IPS-15b (cell line): ENCODE measurements at regions not wholly inside any gene's neighbourhood (a gene's known extent, or its start where the extent isn't known, plus 50 kb on each side); places are given as distances from the start of the nearest gene placed in this dataset.

Source experiments
- H3K27me3 ChIP-seq: one replicate; pipeline ENCODE4 v1.6.1; 2013; ENCODE audit warnings: low read length; ENCODE audit not compliant: control insufficient read depth, insufficient read depth
- H3K36me3 ChIP-seq: one replicate; pipeline ENCODE4 v1.6.1; 2013; ENCODE audit warnings: low read length; ENCODE audit not compliant: control insufficient read depth, insufficient read depth
- H3K4me1 ChIP-seq: one replicate; pipeline ENCODE4 v1.6.1; 2013; ENCODE audit warnings: mild to moderate bottlenecking, low read length; ENCODE audit not compliant: control insufficient read depth, insufficient read depth
- H3K4me3 ChIP-seq: one replicate; pipeline ENCODE4 v1.5.1; 2013; ENCODE audit warnings: low read depth, low read length
- H3K9ac ChIP-seq: one replicate; pipeline ENCODE4 v1.6.1; 2013; ENCODE audit warnings: low read depth, mild to moderate bottlenecking, low read length
- H3K9me3 ChIP-seq: one replicate; pipeline ENCODE4 v1.6.1; 2013; ENCODE audit warnings: mild to moderate bottlenecking, low read length; ENCODE audit not compliant: control insufficient read depth, insufficient read depth

- H3K4me3 ChIP-seq = no peak overlapping the region
- no peaks in the 10 kb centered on the region for H3K27me3 ChIP-seq
- H3K4me1 ChIP-seq = peaks cover 3% of the 10 kb centered on the region
- H3K9ac ChIP-seq = no peak overlapping the region
- H3K36me3 ChIP-seq = no peaks in the 10 kb centered on the region
- H3K9me3 ChIP-seq = no peaks in the 10 kb centered on the region
Measured at GRCh38 chr13:40194224-40194806, 472.1 kb downstream of the FOXO1 start.

GRCh38 chr13:40197049-40197448 is 469.4 kb downstream of the FOXO1 start:
- Histone ChIP-seq H3K9me3 (no peaks in the 10 kb centered on the region), H3K9ac (no peak overlapping the region), H3K4me1 (no peaks in the 10 kb centered on the region), H3K36me3 (no peaks in the 10 kb centered on the region), H3K27me3 (no peaks in the 10 kb centered on the region), H3K4me3 (no peak overlapping the region)

- no peaks in the 10 kb centered on the region for H3K4me1 ChIP-seq
- H3K9me3 ChIP-seq = no peaks in the 10 kb centered on the region
- no peak overlapping the region for H3K9ac ChIP-seq
- no peaks in the 10 kb centered on the region for H3K36me3 ChIP-seq
- no peaks in the 10 kb centered on the region for H3K27me3 ChIP-seq
- H3K4me3 ChIP-seq = no peak overlapping the region
Measured at GRCh38 chr13:40197936-40198595, 468.4 kb downstream of the FOXO1 start.

- H3K9ac ChIP-seq = no peak overlapping the region
- no peaks in the 10 kb centered on the region for H3K9me3 ChIP-seq
- no peaks in the 10 kb centered on the region for H3K27me3 ChIP-seq
Measured at GRCh38 chr13:40200273-40200978, 466.0 kb downstream of the FOXO1 start.

GRCh38 chr13:40204246-40204645 is 462.2 kb downstream of the FOXO1 start:
- H3K9ac ChIP-seq = no peak overlapping the region
- H3K27me3 ChIP-seq = no peaks in the 10 kb centered on the region
- no peaks in the 10 kb centered on the region for H3K4me1 ChIP-seq
- no peaks in the 10 kb centered on the region for H3K36me3 ChIP-seq
- H3K9me3 ChIP-seq = no peaks in the 10 kb centered on the region
- no peak overlapping the region for H3K4me3 ChIP-seq

More at GRCh38 chr13:40200273-40200978, 466.0 kb downstream of the FOXO1 start:
- Histone ChIP-seq H3K4me3 (no peak overlapping the region), H3K36me3 (no peaks in the 10 kb centered on the region), H3K4me1 (no peaks in the 10 kb centered on the region)

GRCh38 chr13:40205771-40206240 is 460.6 kb downstream of the FOXO1 start:
- no peaks in the 10 kb centered on the region for H3K9me3 ChIP-seq
- no peaks in the 10 kb centered on the region for H3K4me1 ChIP-seq
- H3K4me3 ChIP-seq = no peak overlapping the region
- H3K27me3 ChIP-seq = no peaks in the 10 kb centered on the region
- no peaks in the 10 kb centered on the region for H3K36me3 ChIP-seq
- no peak overlapping the region for H3K9ac ChIP-seq

- Histone ChIP-seq H3K9ac (no peak overlapping the region), H3K4me3 (no peak overlapping the region), H3K36me3 (no peaks in the 10 kb centered on the region), H3K27me3 (no peaks in the 10 kb centered on the region), H3K4me1 (no peaks in the 10 kb centered on the region), H3K9me3 (no peaks in the 10 kb centered on the region)
Measured at GRCh38 chr13:40206241-40207000, 460.0 kb downstream of the FOXO1 start.

GRCh38 chr13:40207001-40207478 is 459.4 kb downstream of the FOXO1 start:
- Histone ChIP-seq H3K9me3 (no peaks in the 10 kb centered on the region), H3K4me1 (no peaks in the 10 kb centered on the region), H3K27me3 (no peaks in the 10 kb centered on the region), H3K36me3 (no peaks in the 10 kb centered on the region), H3K9ac (no peak overlapping the region), H3K4me3 (no peak overlapping the region)

GRCh38 chr13:40208517-40208916 is 457.9 kb downstream of the FOXO1 start:
- H3K9me3 ChIP-seq = no peaks in the 10 kb centered on the region
- no peaks in the 10 kb centered on the region for H3K4me1 ChIP-seq
- H3K4me3 ChIP-seq = no peak overlapping the region
- no peaks in the 10 kb centered on the region for H3K36me3 ChIP-seq
- H3K27me3 ChIP-seq = no peaks in the 10 kb centered on the region
- no peak overlapping the region for H3K9ac ChIP-seq

GRCh38 chr13:40210865-40211585 is 455.4 kb downstream of the FOXO1 start:
- no peak overlapping the region for H3K4me3 ChIP-seq
- no peak overlapping the region for H3K9ac ChIP-seq
- no peaks in the 10 kb centered on the region for H3K27me3 ChIP-seq
- H3K36me3 ChIP-seq = no peaks in the 10 kb centered on the region
- H3K4me1 ChIP-seq = no peaks in the 10 kb centered on the region
- H3K9me3 ChIP-seq = no peaks in the 10 kb centered on the region

GRCh38 chr13:40211586-40211968 is 454.9 kb downstream of the FOXO1 start:
- Histone ChIP-seq H3K4me1 (no peaks in the 10 kb centered on the region), H3K36me3 (no peaks in the 10 kb centered on the region), H3K27me3 (no peaks in the 10 kb centered on the region), H3K4me3 (no peak overlapping the region), H3K9ac (no peak overlapping the region), H3K9me3 (no peaks in the 10 kb centered on the region)
